ENCODE measurements at regions not wholly inside any gene's neighbourhood (a gene's known extent, or its start where the extent isn't known, plus 50 kb on each side); places are given as distances from the start of the nearest gene placed in this dataset.

GRCh38 chr1:58857680-58858673 lies 74.1 kb upstream of the JUN start:
- Histone ChIP-seq H3K4me3 (ENCODE audit: low read length) (no peak overlapping the region), H3K27me3 (ENCODE audit: control insufficient read depth, insufficient read depth, low read length, poor library complexity, severe bottlenecking) (no peaks in the 10 kb centered on the region), H3K9me3 (ENCODE audit: control insufficient read depth, low read length) (no peaks in the 10 kb centered on the region), H3K4me1 (ENCODE audit: control insufficient read depth, insufficient read depth, low read length) (peaks cover 15% of the 10 kb centered on the region), H3K36me3 (ENCODE audit: control insufficient read depth, insufficient read depth, low read length) (no peaks in the 10 kb centered on the region), H3K27ac (ENCODE audit: low read depth, low read length) (no peak overlapping the region), H3K9ac (ENCODE audit: extremely low read depth, low read length, poor library complexity, severe bottlenecking) (no peak overlapping the region)
- Mint-ChIP-seq H3K36me3 (ENCODE audit: low read depth) (no peaks in the 10 kb centered on the region), H3K9me3 (no peaks in the 10 kb centered on the region), H3K4me1 (peaks cover 42% of the 10 kb centered on the region), H3K4me3 (no peak overlapping the region), H3K27me3 (ENCODE audit: insufficient read depth) (peaks cover 5% of the 10 kb centered on the region), H3K27ac (no peak overlapping the region)
- WGBS, 2 experiments (ENCODE audit: insufficient coverage in 1 of 2, insufficient read length in 1 of 2): 61 to 72% methylated on average over 3 of the region's 3 CpGs
- TF ChIP-seq CTCF (conservative IDR thresholded peaks at IDR 0.05): no peak
- DNase-seq: no peak

- H3K4me3 Mint-ChIP-seq: no peak overlapping the region
- H3K36me3 Mint-ChIP-seq (ENCODE audit: low read depth): no peaks in the 10 kb centered on the region
- H3K4me1 Mint-ChIP-seq: peaks cover 32% of the 10 kb centered on the region
- H3K9ac ChIP-seq (ENCODE audit: extremely low read depth, low read length, poor library complexity, severe bottlenecking): no peak overlapping the region
- H3K9me3 Mint-ChIP-seq: no peaks in the 10 kb centered on the region
- H3K27me3 ChIP-seq (ENCODE audit: control insufficient read depth, insufficient read depth, low read length, poor library complexity, severe bottlenecking): no peaks in the 10 kb centered on the region
- H3K4me1 ChIP-seq (ENCODE audit: control insufficient read depth, insufficient read depth, low read length): peaks cover 9% of the 10 kb centered on the region
- no peak overlapping the region for H3K4me3 ChIP-seq (ENCODE audit: low read length)
- no peak overlapping the region for H3K27ac ChIP-seq (ENCODE audit: low read depth, low read length)
- no peak for DNase-seq
- H3K9me3 ChIP-seq (ENCODE audit: control insufficient read depth, low read length): no peaks in the 10 kb centered on the region
- peaks cover 5% of the 10 kb centered on the region for H3K27me3 Mint-ChIP-seq (ENCODE audit: insufficient read depth)
- no peak for TF ChIP-seq CTCF (conservative IDR thresholded peaks at IDR 0.05)
- no peaks in the 10 kb centered on the region for H3K36me3 ChIP-seq (ENCODE audit: control insufficient read depth, insufficient read depth, low read length)
- H3K27ac Mint-ChIP-seq: no peak overlapping the region
- 85 to 93% methylated on average over 2 to 3 of the region's 3 CpGs for WGBS, 2 experiments (ENCODE audit: insufficient coverage in 1 of 2, insufficient read length in 1 of 2)
Observed at GRCh38 chr1:58859769-58860485, 76.1 kb upstream of the JUN start.

DNA sequence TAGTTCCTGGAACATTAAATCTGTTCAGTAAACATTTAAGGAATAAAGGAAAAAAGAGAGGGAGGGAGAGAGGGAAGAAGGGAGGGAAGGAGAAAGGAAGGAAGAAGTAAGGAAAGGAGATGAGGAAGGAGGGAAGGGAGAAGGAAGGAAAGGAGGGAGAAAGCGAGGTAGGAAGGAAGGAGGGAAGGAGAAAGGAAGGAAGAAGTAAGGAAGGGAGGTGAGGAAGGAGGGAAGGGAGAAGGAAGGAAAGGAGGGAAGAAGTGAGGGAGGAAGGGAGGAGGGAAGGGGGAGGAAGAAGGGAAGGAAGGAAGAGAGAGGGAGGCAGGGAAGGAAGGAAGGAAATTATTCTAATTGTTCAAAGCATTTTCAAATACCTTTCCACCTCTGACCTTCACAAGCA lies 77.2 kb upstream of the JUN start:
- TF ChIP-seq CTCF (conservative IDR thresholded peaks at IDR 0.05): no peak
- Mint-ChIP-seq H3K4me1 (peaks cover 24% of the 10 kb centered on the region), H3K4me3 (no peak overlapping the region), H3K27ac (no peak overlapping the region), H3K9me3 (no peaks in the 10 kb centered on the region), H3K36me3 (ENCODE audit: low read depth) (no peaks in the 10 kb centered on the region), H3K27me3 (ENCODE audit: insufficient read depth) (peaks cover 7% of the 10 kb centered on the region)
- no peak overlapping the region for H3K27ac ChIP-seq (ENCODE audit: low read depth, low read length)
- H3K9me3 ChIP-seq (ENCODE audit: control insufficient read depth, low read length): no peaks in the 10 kb centered on the region
- WGBS, 2 experiments (ENCODE audit: insufficient coverage in 1 of 2, insufficient read length in 1 of 2): 92 to 93% methylated on average over 1 of the region's 1 CpG
- DNase-seq: no peak
- H3K4me1 ChIP-seq (ENCODE audit: control insufficient read depth, insufficient read depth, low read length): peaks cover 7% of the 10 kb centered on the region
- H3K36me3 ChIP-seq (ENCODE audit: control insufficient read depth, insufficient read depth, low read length): no peaks in the 10 kb centered on the region
- H3K9ac ChIP-seq (ENCODE audit: extremely low read depth, low read length, poor library complexity, severe bottlenecking): no peak overlapping the region
- H3K4me3 ChIP-seq (ENCODE audit: low read length): no peak overlapping the region
- H3K27me3 ChIP-seq (ENCODE audit: control insufficient read depth, insufficient read depth, low read length, poor library complexity, severe bottlenecking): no peaks in the 10 kb centered on the region

Data from endodermal cell (in vitro differentiated cells).